Trophoblast cell (in vitro differentiated cells and primary cell): ENCODE measurements at regions not wholly inside any gene's neighbourhood (a gene's known extent, or its start where the extent isn't known, plus 50 kb on each side); places are given as distances from the start of the nearest gene placed in this dataset.

ENCODE experiments used
- DNase-seq, 2 donors: peaks; one replicate each; pipeline ENCODE4 v3.0.0-alpha.2; 2016
- H2AFZ ChIP-seq: 2 replicates; pipeline ENCODE4 v1.6.1; 2013; ENCODE audit warnings: low read length, moderate library complexity, mild to moderate bottlenecking; ENCODE audit not compliant: insufficient read depth, poor library complexity
- H2AK5ac ChIP-seq: 2 replicates; pipeline ENCODE4 v1.6.1; 2013; ENCODE audit warnings: mild to moderate bottlenecking, low read length
- H2BK120ac ChIP-seq: 2 replicates; pipeline ENCODE4 v1.6.1; 2013; ENCODE audit warnings: low read length, mild to moderate bottlenecking, moderate library complexity; ENCODE audit not compliant: insufficient read depth, poor library complexity
- H2BK12ac ChIP-seq: 2 replicates; pipeline ENCODE4 v1.6.1; 2013; ENCODE audit warnings: mild to moderate bottlenecking, low read length, moderate library complexity
- H2BK5ac ChIP-seq: 2 replicates; pipeline ENCODE4 v1.6.1; 2013; ENCODE audit warnings: low read length, low read depth, moderate library complexity, mild to moderate bottlenecking; ENCODE audit not compliant: poor library complexity
- H3K14ac ChIP-seq: 2 replicates; pipeline ENCODE4 v1.6.1; 2013; ENCODE audit warnings: mild to moderate bottlenecking, low read length
- H3K18ac ChIP-seq: 2 replicates; pipeline ENCODE4 v1.6.1; 2013; ENCODE audit warnings: mild to moderate bottlenecking, low read length
- H3K23ac ChIP-seq: 2 replicates; pipeline ENCODE4 v1.6.1; 2013; ENCODE audit warnings: low read length
- H3K27ac ChIP-seq: 2 replicates; pipeline ENCODE4 v1.5.1; 2013; ENCODE audit warnings: low read depth, mild to moderate bottlenecking, inconsistent platforms, low read length, moderate library complexity
- H3K27me3 ChIP-seq: 2 replicates; pipeline ENCODE4 v1.6.1; 2013; ENCODE audit warnings: inconsistent platforms, mild to moderate bottlenecking, low read length, moderate library complexity; ENCODE audit not compliant: insufficient read depth
- H3K36me3 ChIP-seq, 2 experiments: 1 replicate in 1 of 2; 2 replicates in 1 of 2; pipeline ENCODE4 v1.6.1; 2013; ENCODE audit warnings: low read length in 2 of 2, mild to moderate bottlenecking in 2 of 2, moderate library complexity in 1 of 2; ENCODE audit not compliant: insufficient read depth in 2 of 2, control insufficient read depth in 1 of 2
- H3K4ac ChIP-seq: 2 replicates; pipeline ENCODE4 v1.6.1; 2013; ENCODE audit warnings: low read depth, mild to moderate bottlenecking, low read length, moderate library complexity
- H3K4me1 ChIP-seq, 2 experiments: 1 replicate in 1 of 2; 2 replicates in 1 of 2; pipeline ENCODE4 v1.6.1; 2013; ENCODE audit warnings: low read length in 2 of 2, mild to moderate bottlenecking in 2 of 2, moderate library complexity in 1 of 2; ENCODE audit not compliant: insufficient read depth in 2 of 2, control insufficient read depth in 1 of 2
- H3K4me2 ChIP-seq: 2 replicates; pipeline ENCODE4 v1.6.1; 2013; ENCODE audit warnings: inconsistent platforms, mild to moderate bottlenecking, low read length, moderate library complexity
- H3K4me3 ChIP-seq: 2 replicates; pipeline ENCODE4 v1.5.1; 2013; ENCODE audit warnings: mild to moderate bottlenecking, low read depth, low read length, inconsistent platforms
- H3K79me1 ChIP-seq: one replicate; pipeline ENCODE4 v1.6.1; 2013; ENCODE audit warnings: low read length
- H3K79me2 ChIP-seq: 2 replicates; pipeline ENCODE4 v1.6.1; 2013; ENCODE audit warnings: low read length, mild to moderate bottlenecking; ENCODE audit not compliant: control insufficient read depth, insufficient read depth, poor library complexity
- H3K9ac ChIP-seq: 2 replicates; pipeline ENCODE4 v1.6.1; 2013; ENCODE audit warnings: mild to moderate bottlenecking, low read length
- H3K9me3 ChIP-seq: 2 replicates; pipeline ENCODE4 v1.6.1; 2013; ENCODE audit warnings: low read depth, mild to moderate bottlenecking, control low read depth, inconsistent platforms, low read length; ENCODE audit not compliant: insufficient read depth
- H4K12ac ChIP-seq: 2 replicates; pipeline ENCODE4 v1.6.1; 2013; ENCODE audit warnings: low read depth, mild to moderate bottlenecking, low read length, moderate library complexity
- H4K8ac ChIP-seq: 2 replicates; pipeline ENCODE4 v1.6.1; 2013; ENCODE audit warnings: low read depth, mild to moderate bottlenecking, low read length, moderate library complexity
- H4K91ac ChIP-seq: one replicate; pipeline ENCODE4 v1.6.1; 2013; ENCODE audit warnings: low read depth, mild to moderate bottlenecking, low read length, moderate library complexity
- WGBS: extraction: QIAGEN DNeasy Blood & Tissue Kit; methylation state at CpG from one replicate; pipeline ENCODE4 v1.1.7; 2013; ENCODE audit warnings: missing lambda C conversion rate; ENCODE audit not compliant: insufficient read length, insufficient coverage; ENCODE audit errors: extremely low coverage; 5-methylcytosine and 5-hydroxymethylcytosine counted together

DNA sequence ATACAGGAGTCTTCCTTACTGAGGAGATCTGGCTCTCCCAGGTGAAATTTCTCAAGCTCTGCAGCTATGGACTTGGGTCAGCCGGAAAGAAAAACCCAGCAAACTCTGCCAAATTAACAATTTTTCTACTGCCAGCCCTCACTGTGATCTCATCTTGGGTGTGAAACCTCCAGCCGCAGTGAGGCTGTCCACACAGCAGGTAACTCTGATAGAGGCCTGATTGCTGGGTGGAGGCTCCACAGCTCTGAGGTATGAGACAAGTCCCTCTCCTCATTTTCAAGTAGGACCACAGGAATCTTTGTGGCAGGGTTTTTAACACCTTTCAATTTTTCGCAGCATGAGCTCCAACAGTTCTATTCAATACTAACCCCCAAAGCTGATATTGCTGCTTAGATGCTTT is 430.6 kb upstream of the RAB6C start:
- Histone ChIP-seq H3K4me3 (no peak overlapping the region), H2BK12ac (no peak overlapping the region), H2AK5ac (no peak overlapping the region), H3K9ac (peak overlapping the region; percentile 17), H3K36me3 (no peaks in the 10 kb centered on the region), H3K4ac (no peak overlapping the region), H3K4me2 (no peak overlapping the region), H3K18ac (no peak overlapping the region), H2BK120ac (no peak overlapping the region), H3K14ac (no peak overlapping the region), H3K27ac (no peak overlapping the region), H3K4me1 (no peaks in the 10 kb centered on the region), H3K23ac (no peak overlapping the region), H4K8ac (no peak overlapping the region), H4K91ac (no peak overlapping the region), H3K79me2 (no peaks in the 10 kb centered on the region), H2BK5ac (no peak overlapping the region), H3K9me3 (peaks cover 3% of the 10 kb centered on the region), H4K12ac (no peak overlapping the region), H2AFZ (no peak overlapping the region), H3K27me3 (no peaks in the 10 kb centered on the region), H3K79me1 (no peaks in the 10 kb centered on the region)
- WGBS = no CpG with 5 or more reads among the region's 3 CpGs
- DNase-seq = no peak

DNA sequence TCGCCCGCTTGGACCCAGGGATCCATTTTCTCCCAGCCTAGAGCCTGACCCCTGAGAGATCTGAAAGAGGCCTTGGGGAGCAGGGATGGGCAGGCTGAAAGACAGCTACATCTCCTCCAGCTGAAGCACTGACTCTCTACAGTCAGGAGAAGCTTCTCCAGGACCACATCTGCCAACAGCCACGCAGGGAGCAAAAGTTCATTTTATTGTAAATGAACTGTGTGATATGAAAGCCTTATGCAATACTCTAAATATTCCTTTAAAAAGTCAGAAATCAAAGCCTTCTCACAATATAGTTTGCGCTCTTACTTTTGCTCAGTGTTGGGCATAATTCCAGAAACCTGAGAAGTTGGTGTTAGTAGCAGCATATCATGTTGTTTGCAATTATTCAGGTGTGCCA is 428.9 kb upstream of the RAB6C start:
- Histone ChIP-seq H3K79me1 (no peaks in the 10 kb centered on the region), H4K12ac (no peak overlapping the region), H3K36me3 (no peaks in the 10 kb centered on the region), H2BK12ac (no peak overlapping the region), H3K4me2 (no peak overlapping the region), H3K27ac (no peak overlapping the region), H3K14ac (no peak overlapping the region), H2BK5ac (no peak overlapping the region), H3K4me1 (no peaks in the 10 kb centered on the region), H3K18ac (no peak overlapping the region), H3K4ac (no peak overlapping the region), H2AFZ (no peak overlapping the region), H3K9ac (no peak overlapping the region), H3K9me3 (peaks cover 2% of the 10 kb centered on the region), H3K23ac (no peak overlapping the region), H2BK120ac (no peak overlapping the region), H4K91ac (no peak overlapping the region), H3K27me3 (no peaks in the 10 kb centered on the region), H4K8ac (no peak overlapping the region), H3K4me3 (no peak overlapping the region), H3K79me2 (no peaks in the 10 kb centered on the region), H2AK5ac (no peak overlapping the region)
- WGBS = no CpG with 5 or more reads among the region's 4 CpGs
- no peak for DNase-seq

DNA sequence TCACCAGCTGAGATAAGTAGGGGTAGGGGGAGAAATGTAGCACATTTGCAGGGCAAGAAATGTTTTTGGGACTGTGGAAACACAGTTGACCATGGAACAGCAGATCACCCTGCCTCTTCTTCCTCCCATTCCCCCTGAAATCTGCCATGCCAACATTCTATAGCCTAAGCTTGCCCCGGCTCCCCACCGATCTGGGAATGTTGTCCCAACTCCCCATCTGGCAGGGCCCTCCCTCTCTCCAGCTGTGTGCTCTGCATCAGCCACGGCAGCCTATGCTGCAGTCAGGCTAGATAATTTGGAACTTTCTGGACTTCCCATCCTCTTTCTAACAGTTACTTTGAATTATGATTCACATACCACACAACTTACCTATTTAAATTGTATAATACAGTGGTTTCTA is 425.1 kb upstream of the RAB6C start:
- H3K36me3 ChIP-seq = no peaks in the 10 kb centered on the region
- no peaks in the 10 kb centered on the region for H3K27me3 ChIP-seq
- no peak for DNase-seq
- H3K27ac ChIP-seq = no peak overlapping the region
- no peaks in the 10 kb centered on the region for H3K9me3 ChIP-seq
- H2BK5ac ChIP-seq = no peak overlapping the region
- H3K9ac ChIP-seq = no peak overlapping the region
- no peak overlapping the region for H3K23ac ChIP-seq
- H2AFZ ChIP-seq = no peak overlapping the region
- no peaks in the 10 kb centered on the region for H3K4me1 ChIP-seq
- no peak overlapping the region for H4K8ac ChIP-seq
- no peak overlapping the region for H4K91ac ChIP-seq
- no CpG with 5 or more reads among the region's 3 CpGs for WGBS
- no peak overlapping the region for H2BK12ac ChIP-seq
- no peaks in the 10 kb centered on the region for H3K79me2 ChIP-seq
- no peak overlapping the region for H3K4me2 ChIP-seq
- no peak overlapping the region for H2BK120ac ChIP-seq
- no peak overlapping the region for H3K14ac ChIP-seq
- no peak overlapping the region for H3K4me3 ChIP-seq
- H3K79me1 ChIP-seq = no peaks in the 10 kb centered on the region
- H3K18ac ChIP-seq = no peak overlapping the region
- H4K12ac ChIP-seq = no peak overlapping the region
- no peak overlapping the region for H2AK5ac ChIP-seq
- no peak overlapping the region for H3K4ac ChIP-seq

GRCh38 chr2:129559101-129559500 is 420.4 kb upstream of the RAB6C start:
- Histone ChIP-seq H4K12ac (no peak overlapping the region), H3K9ac (no peak overlapping the region), H3K4ac (no peak overlapping the region), H3K23ac (no peak overlapping the region), H2BK12ac (no peak overlapping the region), H3K9me3 (no peaks in the 10 kb centered on the region), H4K91ac (no peak overlapping the region), H3K27me3 (no peaks in the 10 kb centered on the region), H3K79me1 (no peaks in the 10 kb centered on the region), H3K4me2 (no peak overlapping the region), H2BK5ac (no peak overlapping the region), H3K14ac (no peak overlapping the region), H3K27ac (no peak overlapping the region), H3K18ac (no peak overlapping the region), H3K4me1 (no peaks in the 10 kb centered on the region), H4K8ac (no peak overlapping the region), H2AK5ac (no peak overlapping the region), H2AFZ (no peak overlapping the region), H3K4me3 (no peak overlapping the region), H3K79me2 (no peaks in the 10 kb centered on the region), H3K36me3 (no peaks in the 10 kb centered on the region), H2BK120ac (no peak overlapping the region)
- DNase-seq = no peak
- WGBS = no CpG with 5 or more reads among the region's 8 CpGs
